WTC11 (cell line): ENCODE measurements at regions not wholly inside any gene's neighbourhood (a gene's known extent, or its start where the extent isn't known, plus 50 kb on each side); places are given as distances from the start of the nearest gene placed in this dataset.

Source experiments
- ATAC-seq: fragments of 200-7000 bp; cut with Tn5 transposase; 2 replicates; pipeline ENCODE4 v1.10.0; 2021; ENCODE audit warnings: mild to moderate bottlenecking, moderate library complexity
- CTCF ChIA-PET: fragments of 300-600 bp; sonication (Branson Sonifier 250); formaldehyde crosslinking; loops from one replicate; lab custom pipeline; 2021; ENCODE audit warnings: antibody characterized with exemption; lab: Charles Lee
- POLR2A ChIA-PET: fragments of 350-600 bp; sonication (Branson Sonifier 250); formaldehyde crosslinking; loops from one replicate; lab custom pipeline; 2021; ENCODE audit warnings: antibody characterized with exemption; lab: Charles Lee
- DNase-seq: peaks from one replicate; pipeline ENCODE4 v3.0.0; 2021; ENCODE audit warnings: low spot score
- H3K27ac Mint-ChIP-seq: 2 replicates; pipeline ENCODE4 v1.8.0; 2021; ENCODE audit warnings: mixed read lengths
- H3K27me3 Mint-ChIP-seq: 2 replicates; pipeline ENCODE4 v1.8.0; 2021; ENCODE audit warnings: low read depth, mild to moderate bottlenecking, moderate library complexity, mixed read lengths
- H3K36me3 Mint-ChIP-seq: 2 replicates; pipeline ENCODE4 v1.8.0; 2021; ENCODE audit warnings: mixed read lengths
- H3K4me1 Mint-ChIP-seq: 2 replicates; pipeline ENCODE4 v1.8.0; 2022; ENCODE audit warnings: mixed read lengths
- H3K4me3 Mint-ChIP-seq: 2 replicates; pipeline ENCODE4 v1.8.0; 2021; ENCODE audit warnings: mild to moderate bottlenecking, moderate library complexity, mixed read lengths
- H3K9me3 Mint-ChIP-seq: 2 replicates; pipeline ENCODE4 v1.8.0; 2021; ENCODE audit warnings: mixed read lengths
- ATF6 ChIP-seq: sonication (generic); formaldehyde crosslinking; IDR thresholded peaks from 2 replicates; pipeline ENCODE4 v1.8.1; 2023; ENCODE audit warnings: mild to moderate bottlenecking, missing genetic modification reagents
- CDX4 ChIP-seq: fragments of 250-450 bp; sonication (Bioruptor Pico); IDR thresholded peaks from 2 replicates; pipeline ENCODE4 v1.9.0; 2021; ENCODE audit warnings: moderate library complexity, mild to moderate bottlenecking, inconsistent platforms, borderline replicate concordance
- CREB1 ChIP-seq: sonication (generic); formaldehyde crosslinking; IDR thresholded peaks from 2 replicates; pipeline ENCODE4 v1.8.0; 2023; ENCODE audit warnings: mild to moderate bottlenecking, missing genetic modification reagents
- CREM ChIP-seq: sonication (generic); formaldehyde crosslinking; IDR thresholded peaks from 2 replicates; pipeline ENCODE4 v1.8.1; 2022; ENCODE audit warnings: mild to moderate bottlenecking, missing genetic modification reagents, moderate library complexity
- E2F4 ChIP-seq: sonication (generic); formaldehyde crosslinking; IDR thresholded peaks from 2 replicates; pipeline ENCODE4 v1.8.1; 2022; ENCODE audit warnings: low read depth, mild to moderate bottlenecking, moderate library complexity, missing genetic modification reagents, borderline replicate concordance
- ERG ChIP-seq: fragments of 250-450 bp; sonication (Bioruptor Pico); IDR thresholded peaks from 2 replicates; pipeline ENCODE4 v1.8.0; 2021; ENCODE audit warnings: mild to moderate bottlenecking
- FOXK1 ChIP-seq: sonication (generic); formaldehyde crosslinking; IDR thresholded peaks from 2 replicates; pipeline ENCODE4 v1.8.0; 2022; ENCODE audit warnings: mild to moderate bottlenecking, moderate library complexity, missing genetic modification reagents
- HMGXB4 ChIP-seq: sonication (generic); formaldehyde crosslinking; IDR thresholded peaks from 2 replicates; pipeline ENCODE4 v1.8.1; 2023; ENCODE audit warnings: mild to moderate bottlenecking, moderate library complexity, missing genetic modification reagents
- KAT7 ChIP-seq: sonication (generic); formaldehyde crosslinking; IDR thresholded peaks from 2 replicates; pipeline ENCODE4 v1.8.1; 2023; ENCODE audit warnings: missing genetic modification reagents, mild to moderate bottlenecking, borderline replicate concordance
- NFE2L1 ChIP-seq: sonication (generic); formaldehyde crosslinking; IDR thresholded peaks from 2 replicates; pipeline ENCODE4 v1.8.1; 2023; ENCODE audit warnings: missing genetic modification reagents
- NR1H2 ChIP-seq: sonication (generic); formaldehyde crosslinking; IDR thresholded peaks from 2 replicates; pipeline ENCODE4 v1.9.0; 2021; ENCODE audit warnings: mild to moderate bottlenecking, moderate library complexity, missing genetic modification reagents
- NR2C2 ChIP-seq: sonication (generic); formaldehyde crosslinking; IDR thresholded peaks from 2 replicates; pipeline ENCODE4 v1.8.0; 2022; ENCODE audit warnings: mild to moderate bottlenecking, missing genetic modification reagents
- NR3C1 ChIP-seq: sonication (generic); formaldehyde crosslinking; conservative IDR thresholded peaks from 2 replicates; pipeline ENCODE4 v1.8.1; 2023; ENCODE audit warnings: low read depth, mild to moderate bottlenecking, missing genetic modification reagents
- OVOL2 ChIP-seq: fragments of 250-450 bp; sonication (Bioruptor Pico); IDR thresholded peaks from 2 replicates; pipeline ENCODE4 v1.9.0; 2021; ENCODE audit warnings: mild to moderate bottlenecking, borderline replicate concordance
- RORB ChIP-seq: fragments of 250-450 bp; sonication (Bioruptor Pico); IDR thresholded peaks from 2 replicates; pipeline ENCODE4 v1.9.0; 2021; ENCODE audit warnings: mild to moderate bottlenecking
- SMAD4 ChIP-seq: sonication (generic); formaldehyde crosslinking; IDR thresholded peaks from 2 replicates; pipeline ENCODE4 v1.8.0; 2022; ENCODE audit warnings: mild to moderate bottlenecking, missing genetic modification reagents
- SOX15 ChIP-seq: fragments of 250-450 bp; sonication (Bioruptor Pico); IDR thresholded peaks from 2 replicates; pipeline ENCODE4 v1.9.0; 2021; ENCODE audit warnings: mild to moderate bottlenecking
- TCF7 ChIP-seq: sonication (generic); formaldehyde crosslinking; IDR thresholded peaks from 2 replicates; pipeline ENCODE4 v1.8.0; 2022; ENCODE audit warnings: mild to moderate bottlenecking, low read depth, missing genetic modification reagents, moderate library complexity
- TEAD1 ChIP-seq: sonication (generic); formaldehyde crosslinking; IDR thresholded peaks from 2 replicates; pipeline ENCODE4 v1.8.0; 2022; ENCODE audit warnings: mild to moderate bottlenecking, missing genetic modification reagents
- ZNF138 ChIP-seq: sonication (generic); formaldehyde crosslinking; conservative IDR thresholded peaks from 2 replicates; pipeline ENCODE4 v1.8.1; 2022; ENCODE audit warnings: mild to moderate bottlenecking, moderate library complexity, missing genetic modification reagents
- ZNF416 ChIP-seq: fragments of 250-450 bp; sonication (Bioruptor Pico); IDR thresholded peaks from 2 replicates; pipeline ENCODE4 v1.9.0; 2021; ENCODE audit warnings: mild to moderate bottlenecking, inconsistent platforms

- Mint-ChIP-seq H3K9me3 (peaks cover 8% of the 10 kb centered on the region), H3K27me3 (no peaks in the 10 kb centered on the region), H3K36me3 (no peaks in the 10 kb centered on the region), H3K4me1 (peaks cover 4% of the 10 kb centered on the region)
- no peak for ATAC-seq
- CTCF ChIA-PET, result no interaction called here
- TF ChIP-seq FOXK1 (CRISPR knock-in tag), result no peak
- TF ChIP-seq ERG, result no peak
- TF ChIP-seq NR3C1, result no peak
- no peak for TF ChIP-seq HMGXB4
- TF ChIP-seq E2F4 (CRISPR knock-in tag), result no peak
- TF ChIP-seq, all 79 proteins: peak for 0
- Mint-ChIP-seq H3K4me3 (no peak overlapping the region), H3K27ac (no peak overlapping the region)
- POLR2A ChIA-PET, result interaction anchor here (1.0 kb wide), 1 partner anchor 12 kb away, joined by 3 read pairs; no protein-coding TSS in a partner anchor
- no peak for DNase-seq
Observed at GRCh38 chr2:2904721-2905350, 472.8 kb downstream of the EIPR1 start.

- 0 out of 2 replicates have a peak, but pooled peaks have one; percentile 20 for ATAC-seq
- no peak overlapping the region for H3K27ac Mint-ChIP-seq
- no peaks in the 10 kb centered on the region for H3K27me3 Mint-ChIP-seq
Observed at GRCh38 chr2:2902547-2903281, 474.9 kb downstream of the EIPR1 start.

More at GRCh38 chr2:2902547-2903281, 474.9 kb downstream of the EIPR1 start:
- H3K9me3 Mint-ChIP-seq, result peaks cover 13% of the 10 kb centered on the region
- H3K4me1 Mint-ChIP-seq, result peaks cover 4% of the 10 kb centered on the region
- H3K4me3 Mint-ChIP-seq, result no peak overlapping the region
- H3K36me3 Mint-ChIP-seq, result no peaks in the 10 kb centered on the region
- ChIA-PET POLR2A (no interaction called here), CTCF (no interaction called here)
- DNase-seq, result no peak
- TF ChIP-seq CREM (CRISPR knock-in tag) (no peak), ZNF416 (CRISPR knock-in tag) (no peak), ZNF138 (CRISPR knock-in tag) (no peak), NR1H2 (CRISPR knock-in tag) (no peak), NR2C2 (no peak), ATF6 (CRISPR knock-in tag) (no peak), SOX15 (CRISPR knock-in tag) (no peak), TEAD1 (CRISPR knock-in tag) (no peak), RORB (CRISPR knock-in tag) (no peak), NR3C1 (no peak), KAT7 (CRISPR knock-in tag) (no peak), CDX4 (no peak), NFE2L1 (CRISPR knock-in tag) (no peak), TCF7 (no peak), CREB1 (CRISPR knock-in tag) (no peak), SMAD4 (no peak), OVOL2 (CRISPR knock-in tag) (no peak)
